Vagina (tissue), 2 donors: ENCODE measurements at regions not wholly inside any gene's neighbourhood (a gene's known extent, or its start where the extent isn't known, plus 50 kb on each side); places are given as distances from the start of the nearest gene placed in this dataset.

Experiments
- DNase-seq, 2 donors: peaks; one replicate each; pipeline ENCODE4 v3.0.0-alpha.2; 2017; ENCODE audit errors: extremely low spot score in 2 of 2
- H3K27ac ChIP-seq: fragments of 200-600 bp; sonication (generic); one replicate; pipeline ENCODE4 v1.5.1; 2019
- H3K27me3 ChIP-seq: fragments of 200-600 bp; sonication (generic); one replicate; pipeline ENCODE4 v1.5.1; 2019
- H3K36me3 ChIP-seq, 2 donors: fragments of 200-600 bp; sonication (generic); one replicate each; pipeline ENCODE4 v1.5.1; 2017 to 2019
- H3K4me1 ChIP-seq: fragments of 200-600 bp; sonication (generic); one replicate; pipeline ENCODE4 v1.5.1; 2019
- H3K4me3 ChIP-seq, 2 donors: fragments of 200-600 bp; sonication (generic); 1 replicate in 1 of 2; 2 replicates in 1 of 2; pipeline ENCODE4 v1.5.1; 2016 to 2019
- H3K9me3 ChIP-seq: fragments of 200-600 bp; sonication (generic); one replicate; pipeline ENCODE4 v1.5.1; 2019
- POLR2A ChIP-seq, 2 donors: fragments of 450-650 bp; IDR thresholded peaks; one replicate each; pipeline ENCODE4 v1.6.1; 2017; ENCODE audit warnings: antibody characterized with exemption in 2 of 2, mild to moderate bottlenecking in 2 of 2, moderate library complexity in 2 of 2
- POLR2AphosphoS5 ChIP-seq, 2 donors: sonication (generic); formaldehyde crosslinking; IDR thresholded peaks; one replicate each; pipeline ENCODE4 v1.9.0; 2017; ENCODE audit warnings: antibody characterized with exemption in 2 of 2, mild to moderate bottlenecking in 2 of 2, low read depth in 1 of 2; ENCODE audit not compliant: insufficient read depth in 1 of 2
- intact Hi-C: fragments of 100-400 bp; cut with DNase I; formaldehyde crosslinking; loops from one replicate; pipeline ENCODE4 v1.15.1; 2023
- TF ChIP-seq, protein P1 (sequence below), 3 experiments: fragments of 450-650 bp in 2 of 3; fragments of 200-600 bp in 1 of 3; sonication (generic) in 1 of 3; IDR thresholded peaks; one replicate each; pipeline ENCODE4 v1.5.1; 2017 to 2019; ENCODE audit warnings: antibody characterized with exemption in 3 of 3, mild to moderate bottlenecking in 2 of 3, moderate library complexity in 2 of 3

GRCh38 chrX:113849408-113849807 lies 734.5 kb upstream of the HTR2C start:
- H3K36me3 ChIP-seq, result no peaks in the 10 kb centered on the region
- TF ChIP-seq POLR2A (IDR thresholded peaks at IDR 0.05) (no peak), POLR2AphosphoS5 (IDR thresholded peaks at IDR 0.05; ENCODE audit: insufficient read depth in 1 of 2, low read depth in 1 of 2) (no peak)
- TF ChIP-seq, protein P1, sequence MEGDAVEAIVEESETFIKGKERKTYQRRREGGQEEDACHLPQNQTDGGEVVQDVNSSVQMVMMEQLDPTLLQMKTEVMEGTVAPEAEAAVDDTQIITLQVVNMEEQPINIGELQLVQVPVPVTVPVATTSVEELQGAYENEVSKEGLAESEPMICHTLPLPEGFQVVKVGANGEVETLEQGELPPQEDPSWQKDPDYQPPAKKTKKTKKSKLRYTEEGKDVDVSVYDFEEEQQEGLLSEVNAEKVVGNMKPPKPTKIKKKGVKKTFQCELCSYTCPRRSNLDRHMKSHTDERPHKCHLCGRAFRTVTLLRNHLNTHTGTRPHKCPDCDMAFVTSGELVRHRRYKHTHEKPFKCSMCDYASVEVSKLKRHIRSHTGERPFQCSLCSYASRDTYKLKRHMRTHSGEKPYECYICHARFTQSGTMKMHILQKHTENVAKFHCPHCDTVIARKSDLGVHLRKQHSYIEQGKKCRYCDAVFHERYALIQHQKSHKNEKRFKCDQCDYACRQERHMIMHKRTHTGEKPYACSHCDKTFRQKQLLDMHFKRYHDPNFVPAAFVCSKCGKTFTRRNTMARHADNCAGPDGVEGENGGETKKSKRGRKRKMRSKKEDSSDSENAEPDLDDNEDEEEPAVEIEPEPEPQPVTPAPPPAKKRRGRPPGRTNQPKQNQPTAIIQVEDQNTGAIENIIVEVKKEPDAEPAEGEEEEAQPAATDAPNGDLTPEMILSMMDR (IDR thresholded peaks at IDR 0.05), result no peak
- H3K4me3 ChIP-seq, result no peak overlapping the region
- intact Hi-C loops, result no loop called here
- H3K9me3 ChIP-seq, result no peaks in the 10 kb centered on the region
- H3K27me3 ChIP-seq, result no peaks in the 10 kb centered on the region
- no peaks in the 10 kb centered on the region for H3K4me1 ChIP-seq
- no peak for DNase-seq
- H3K27ac ChIP-seq, result no peak overlapping the region

- Histone ChIP-seq H3K9me3 (no peaks in the 10 kb centered on the region), H3K36me3 (no peaks in the 10 kb centered on the region), H3K27me3 (no peaks in the 10 kb centered on the region), H3K4me1 (no peaks in the 10 kb centered on the region), H3K4me3 (no peak overlapping the region), H3K27ac (no peak overlapping the region)
- DNase-seq, result no peak
- TF ChIP-seq, protein P1 (IDR thresholded peaks at IDR 0.05), result no peak
- no peak for TF ChIP-seq POLR2AphosphoS5 (IDR thresholded peaks at IDR 0.05; ENCODE audit: insufficient read depth in 1 of 2, low read depth in 1 of 2)
- no peak for TF ChIP-seq POLR2A (IDR thresholded peaks at IDR 0.05)
- intact Hi-C loops, result no loop called here
Observed at GRCh38 chrX:113833096-113834055, 750.5 kb upstream of the HTR2C start.

- no peak overlapping the region for H3K27ac ChIP-seq
- DNase-seq, result no peak
- no peaks in the 10 kb centered on the region for H3K9me3 ChIP-seq
- H3K36me3 ChIP-seq, result no peaks in the 10 kb centered on the region
- no peak for TF ChIP-seq POLR2AphosphoS5 (IDR thresholded peaks at IDR 0.05; ENCODE audit: insufficient read depth in 1 of 2, low read depth in 1 of 2)
- no peaks in the 10 kb centered on the region for H3K27me3 ChIP-seq
- intact Hi-C loops, result no loop called here
- H3K4me1 ChIP-seq, result no peaks in the 10 kb centered on the region
- H3K4me3 ChIP-seq, result no peak overlapping the region
Observed at GRCh38 chrX:113828470-113828869, 755.4 kb upstream of the HTR2C start.

DNA sequence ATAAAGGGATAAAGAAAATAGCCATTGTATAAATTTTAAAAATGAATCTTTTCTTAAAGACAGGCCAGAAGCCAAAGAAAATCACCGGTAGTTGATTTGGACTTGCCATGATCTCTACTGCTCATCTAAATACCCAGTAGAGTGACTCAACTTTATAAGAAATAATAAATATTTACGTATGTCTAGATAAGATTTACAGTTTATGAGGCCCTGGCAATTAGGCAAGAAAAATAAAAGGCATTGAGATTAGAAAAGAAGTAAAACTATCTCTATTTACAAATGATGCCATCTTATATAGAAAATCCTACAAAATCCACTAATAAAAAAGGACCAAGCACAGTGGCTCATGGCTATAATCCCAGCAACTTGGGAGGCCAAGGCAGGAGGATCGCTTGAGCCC lies 765.5 kb upstream of the HTR2C start:
- TF ChIP-seq POLR2A (IDR thresholded peaks at IDR 0.05), result no peak
- TF ChIP-seq, protein P1 (IDR thresholded peaks at IDR 0.05), result no peak
- no peak for TF ChIP-seq POLR2AphosphoS5 (IDR thresholded peaks at IDR 0.05; ENCODE audit: insufficient read depth in 1 of 2, low read depth in 1 of 2)
- Histone ChIP-seq H3K36me3 (no peaks in the 10 kb centered on the region), H3K4me1 (no peaks in the 10 kb centered on the region), H3K4me3 (no peak overlapping the region), H3K27me3 (no peaks in the 10 kb centered on the region), H3K27ac (no peak overlapping the region), H3K9me3 (no peaks in the 10 kb centered on the region)
- intact Hi-C loops, result no loop called here
- DNase-seq, result no peak

DNA sequence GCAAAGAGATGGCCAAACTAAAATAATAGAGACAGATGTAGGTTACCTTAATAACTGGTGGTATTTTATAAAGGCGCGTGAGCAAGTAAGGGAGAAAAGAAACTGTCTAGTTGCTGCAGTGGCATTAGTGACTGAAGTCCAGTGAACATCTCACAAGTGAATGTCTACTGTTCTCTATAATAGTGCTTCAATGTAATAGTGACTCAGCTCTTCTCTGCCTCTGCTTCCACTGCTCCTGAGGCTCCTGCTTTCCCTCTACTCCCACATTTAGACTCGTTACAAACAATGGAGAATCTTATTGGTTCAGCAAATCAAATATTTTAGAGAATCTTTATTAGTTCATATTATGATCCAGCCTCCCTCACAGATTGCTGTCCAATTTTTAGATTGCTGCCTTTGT lies 779.1 kb upstream of the HTR2C start:
- no peak for DNase-seq
- Histone ChIP-seq H3K9me3 (no peaks in the 10 kb centered on the region), H3K4me3 (no peak overlapping the region), H3K27ac (no peak overlapping the region), H3K4me1 (no peaks in the 10 kb centered on the region), H3K27me3 (no peaks in the 10 kb centered on the region), H3K36me3 (no peaks in the 10 kb centered on the region)
- intact Hi-C loops, result no loop called here
- TF ChIP-seq, protein P1 (IDR thresholded peaks at IDR 0.05), result no peak
- TF ChIP-seq POLR2A (IDR thresholded peaks at IDR 0.05) (no peak), POLR2AphosphoS5 (IDR thresholded peaks at IDR 0.05; ENCODE audit: insufficient read depth in 1 of 2, low read depth in 1 of 2) (no peak)
